AG10803 (cell line): ENCODE measurements at regions not wholly inside any gene's neighbourhood (a gene's known extent, or its start where the extent isn't known, plus 50 kb on each side); places are given as distances from the start of the nearest gene placed in this dataset.

Source experiments
- DNase-seq: peaks from one replicate; pipeline ENCODE4 v3.0.0; 2010; ENCODE audit warnings: low read depth
- H3K4me3 ChIP-seq: 2 replicates; pipeline ENCODE4 v1.5.1; 2011; ENCODE audit warnings: mild to moderate bottlenecking, low read length, control low read depth
- TF ChIP-seq, protein P1 (sequence below): conservative IDR thresholded peaks from 2 replicates; pipeline ENCODE4 v1.5.1; 2011; ENCODE audit warnings: mild to moderate bottlenecking, low read length, control low read depth, inconsistent platforms

DNA sequence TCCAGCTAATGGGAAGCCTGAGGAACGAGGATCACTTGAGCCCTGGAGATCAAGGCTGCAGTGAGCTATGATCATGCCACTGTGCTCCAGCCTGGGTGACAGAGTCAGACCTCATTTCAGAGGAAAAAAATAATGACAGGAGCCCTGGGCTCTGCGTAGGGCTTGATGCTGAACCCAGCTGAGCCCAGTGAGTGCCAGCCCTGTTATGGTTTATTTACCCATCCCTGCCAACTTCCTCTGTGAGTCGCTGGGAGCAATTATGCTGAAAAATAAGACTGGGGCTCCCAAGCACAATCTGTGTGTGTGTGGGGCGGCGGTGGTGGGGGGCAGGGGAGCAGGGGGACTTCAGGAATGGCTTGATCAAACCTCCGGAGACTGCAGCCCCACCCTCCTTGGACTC is 75.9 kb upstream of the PMEPA1 start:
- TF ChIP-seq, protein P1, sequence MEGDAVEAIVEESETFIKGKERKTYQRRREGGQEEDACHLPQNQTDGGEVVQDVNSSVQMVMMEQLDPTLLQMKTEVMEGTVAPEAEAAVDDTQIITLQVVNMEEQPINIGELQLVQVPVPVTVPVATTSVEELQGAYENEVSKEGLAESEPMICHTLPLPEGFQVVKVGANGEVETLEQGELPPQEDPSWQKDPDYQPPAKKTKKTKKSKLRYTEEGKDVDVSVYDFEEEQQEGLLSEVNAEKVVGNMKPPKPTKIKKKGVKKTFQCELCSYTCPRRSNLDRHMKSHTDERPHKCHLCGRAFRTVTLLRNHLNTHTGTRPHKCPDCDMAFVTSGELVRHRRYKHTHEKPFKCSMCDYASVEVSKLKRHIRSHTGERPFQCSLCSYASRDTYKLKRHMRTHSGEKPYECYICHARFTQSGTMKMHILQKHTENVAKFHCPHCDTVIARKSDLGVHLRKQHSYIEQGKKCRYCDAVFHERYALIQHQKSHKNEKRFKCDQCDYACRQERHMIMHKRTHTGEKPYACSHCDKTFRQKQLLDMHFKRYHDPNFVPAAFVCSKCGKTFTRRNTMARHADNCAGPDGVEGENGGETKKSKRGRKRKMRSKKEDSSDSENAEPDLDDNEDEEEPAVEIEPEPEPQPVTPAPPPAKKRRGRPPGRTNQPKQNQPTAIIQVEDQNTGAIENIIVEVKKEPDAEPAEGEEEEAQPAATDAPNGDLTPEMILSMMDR: no peak
- H3K4me3 ChIP-seq: no peak overlapping the region
- no peak for DNase-seq

DNA sequence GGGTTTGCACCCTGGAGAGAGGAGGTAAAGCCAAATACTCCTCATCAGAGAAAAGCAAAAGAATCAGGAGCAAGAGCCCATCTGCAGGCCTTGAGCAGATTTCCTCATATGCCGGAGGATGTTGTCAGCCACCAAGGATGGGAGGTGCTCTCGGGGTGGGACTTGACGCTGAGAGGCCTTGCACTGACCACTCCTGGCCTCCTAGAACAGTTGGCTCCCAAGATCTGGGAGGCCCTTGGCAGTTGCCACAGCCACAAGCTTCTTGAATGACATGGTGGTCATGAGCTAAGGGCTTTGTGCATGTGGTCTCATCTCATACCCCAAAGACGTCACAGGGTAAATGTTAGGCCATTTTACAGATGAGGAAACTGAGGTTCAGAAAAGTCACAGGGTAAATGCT is 75.2 kb upstream of the PMEPA1 start:
- TF ChIP-seq, protein P1: no peak
- DNase-seq: no peak
- no peak overlapping the region for H3K4me3 ChIP-seq

DNA sequence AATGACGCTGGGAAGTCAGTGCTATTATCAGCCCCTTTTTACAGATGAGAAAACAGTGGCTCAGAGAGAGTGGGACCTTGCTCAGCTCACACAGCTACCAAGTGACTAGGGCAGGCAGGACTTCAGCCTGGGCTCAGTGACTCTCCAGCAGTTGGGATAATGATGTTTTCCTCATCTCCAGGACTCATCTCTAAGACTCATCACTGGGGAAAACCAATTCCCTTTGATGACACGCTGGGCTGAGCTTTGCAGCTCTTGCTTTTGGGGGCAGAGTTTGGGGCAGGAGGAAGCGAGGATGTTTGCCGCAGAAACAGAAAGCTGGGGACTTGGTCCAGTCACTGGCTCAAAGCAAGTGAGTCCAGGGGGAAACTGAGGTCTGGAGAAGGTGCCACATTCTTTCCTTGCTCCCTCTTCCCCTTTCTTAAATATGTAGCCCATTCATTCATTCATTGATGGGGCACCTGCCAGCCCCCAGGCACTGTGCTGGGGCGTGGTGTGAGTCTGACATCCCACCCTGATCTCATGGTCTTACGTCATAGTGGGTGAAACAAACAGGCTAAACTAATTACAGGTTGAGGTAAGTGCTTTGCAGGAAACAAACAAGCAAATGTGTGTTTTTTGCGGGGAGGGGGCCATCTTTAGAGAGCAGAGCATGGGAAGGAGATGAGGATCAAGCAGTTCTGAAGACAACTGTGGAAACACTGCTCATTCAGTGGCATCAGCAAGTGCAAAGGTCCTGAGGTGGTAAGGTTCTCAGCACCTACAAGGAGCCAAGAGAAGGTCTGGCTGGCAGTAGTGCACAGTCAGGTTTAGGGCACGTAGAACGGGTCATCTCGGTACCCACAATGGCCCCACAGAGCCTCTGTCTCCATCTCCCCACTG is 74.4 kb upstream of the PMEPA1 start:
- DNase-seq: no peak
- TF ChIP-seq, protein P1: no peak
- no peak overlapping the region for H3K4me3 ChIP-seq

DNA sequence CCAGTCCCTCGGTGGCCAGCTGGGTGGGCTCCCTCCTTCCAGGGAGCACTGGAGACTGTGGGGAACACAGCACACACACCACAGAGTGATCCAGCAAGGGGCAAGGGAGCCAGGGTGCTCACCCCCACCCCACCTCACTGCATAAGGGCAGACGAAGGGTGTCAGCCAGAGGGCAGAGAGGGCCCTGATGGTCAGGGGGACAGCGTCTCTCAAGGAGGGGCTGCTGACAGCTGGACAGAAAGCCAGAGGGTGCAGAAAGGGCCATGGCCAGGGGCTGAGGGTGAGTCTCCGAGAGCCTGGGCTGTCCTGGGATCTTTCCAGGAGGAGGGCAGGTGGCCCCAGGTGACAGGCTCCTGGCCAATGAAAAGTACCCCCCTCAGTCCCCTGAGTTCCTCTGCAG is 73.4 kb upstream of the PMEPA1 start:
- H3K4me3 ChIP-seq: no peak overlapping the region
- TF ChIP-seq, protein P1: no peak
- DNase-seq: no peak

DNA sequence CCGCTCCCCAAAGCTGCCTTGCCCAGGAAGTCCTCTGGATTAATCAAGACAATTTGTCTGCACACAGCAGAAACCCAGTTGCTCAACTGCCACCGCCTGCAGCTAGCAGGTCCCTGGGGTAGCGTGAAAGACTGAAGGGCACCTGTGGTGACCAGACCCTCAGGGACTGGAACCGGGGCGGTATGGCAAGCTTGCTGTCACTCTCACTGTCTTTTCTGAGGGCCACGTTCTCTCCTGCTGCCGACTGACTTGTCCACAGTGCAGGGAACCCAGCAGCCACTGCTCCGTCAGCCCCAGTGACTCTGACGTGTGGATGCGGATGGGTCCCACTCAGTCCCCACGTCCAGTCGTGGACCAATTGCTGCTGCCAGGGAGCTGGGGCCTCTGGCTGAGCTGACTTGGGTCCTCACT is 72.8 kb upstream of the PMEPA1 start:
- TF ChIP-seq, protein P1: no peak
- no peak overlapping the region for H3K4me3 ChIP-seq
- no peak for DNase-seq

DNA sequence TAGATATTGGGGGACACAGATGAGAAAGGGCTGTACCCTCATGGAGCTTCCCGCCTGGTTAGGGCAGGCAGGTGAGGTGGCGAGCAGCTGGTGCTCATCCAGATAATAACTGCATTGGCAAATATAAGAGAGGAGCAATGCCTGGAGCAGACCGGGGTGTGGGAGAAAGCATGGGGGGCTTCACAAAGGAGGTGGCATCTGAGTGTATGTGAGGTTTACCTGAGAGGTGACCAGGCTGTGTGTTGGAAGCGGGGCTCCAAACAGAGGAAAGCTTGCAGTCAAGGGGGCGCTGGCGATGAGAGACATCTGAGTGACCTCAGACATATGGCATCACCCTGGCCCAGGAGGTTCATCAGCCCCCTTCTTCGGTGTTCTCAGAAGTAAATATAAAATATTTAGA is 72.1 kb upstream of the PMEPA1 start:
- H3K4me3 ChIP-seq: no peak overlapping the region
- DNase-seq: no peak
- TF ChIP-seq, protein P1: no peak

DNA sequence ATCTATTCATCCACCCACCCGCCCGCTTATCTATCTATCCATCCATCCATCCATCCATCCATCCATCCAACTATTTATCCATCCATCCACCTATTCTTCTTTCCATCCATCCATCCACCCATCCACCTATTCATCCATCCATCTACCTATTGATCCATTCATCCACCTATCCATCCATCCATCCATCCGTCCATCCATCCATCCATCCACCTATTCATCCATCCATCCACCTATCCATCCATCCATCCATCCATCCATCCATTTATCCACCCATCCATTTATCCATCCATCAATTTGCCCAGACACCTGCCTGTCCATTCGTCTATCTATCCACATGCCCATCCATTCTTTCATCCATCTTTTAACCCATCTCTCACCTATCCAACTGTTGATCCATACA is 71.1 kb upstream of the PMEPA1 start:
- H3K4me3 ChIP-seq: no peak overlapping the region
- TF ChIP-seq, protein P1: no peak
- no peak for DNase-seq
